Activated naive CD8-positive, alpha-beta T cell treated with anti-CD3 and anti-CD28 coated beads for 36 hours (primary cell): ENCODE measurements at regions not wholly inside any gene's neighbourhood (a gene's known extent, or its start where the extent isn't known, plus 50 kb on each side); places are given as distances from the start of the nearest gene placed in this dataset.

Experiments used
- DNase-seq: peaks from one replicate; pipeline ENCODE4 v3.0.0; 2021
- H3K27ac Mint-ChIP-seq: one replicate; pipeline ENCODE4 v1.8.0; 2022; ENCODE audit warnings: mild to moderate bottlenecking, moderate library complexity, mixed read lengths
- H3K27me3 Mint-ChIP-seq: one replicate; pipeline ENCODE4 v1.8.0; 2022; ENCODE audit warnings: mild to moderate bottlenecking, mixed read lengths
- H3K36me3 Mint-ChIP-seq: one replicate; pipeline ENCODE4 v1.8.0; 2021; ENCODE audit warnings: mild to moderate bottlenecking, mixed read lengths
- H3K4me1 Mint-ChIP-seq: one replicate; pipeline ENCODE4 v1.8.0; 2021; ENCODE audit warnings: mixed read lengths
- H3K4me3 Mint-ChIP-seq: one replicate; pipeline ENCODE4 v1.8.0; 2022; ENCODE audit warnings: mild to moderate bottlenecking, moderate library complexity, mixed read lengths
- H3K9me3 Mint-ChIP-seq: one replicate; pipeline ENCODE4 v1.8.0; 2022; ENCODE audit warnings: mixed read lengths

GRCh38 chr10:129161150-129161549 lies 305.9 kb upstream of the MGMT start:
- H3K4me1 Mint-ChIP-seq = peaks cover 8% of the 10 kb centered on the region
- H3K9me3 Mint-ChIP-seq = peaks cover 2% of the 10 kb centered on the region
- no peaks in the 10 kb centered on the region for H3K27me3 Mint-ChIP-seq
- H3K4me3 Mint-ChIP-seq = no peak overlapping the region
- no peak overlapping the region for H3K27ac Mint-ChIP-seq
- H3K36me3 Mint-ChIP-seq = peaks cover 2% of the 10 kb centered on the region
- peak; percentile 30 for DNase-seq

- no peak for DNase-seq
- no peaks in the 10 kb centered on the region for H3K9me3 Mint-ChIP-seq
- no peak overlapping the region for H3K27ac Mint-ChIP-seq
- H3K4me1 Mint-ChIP-seq = peaks cover 8% of the 10 kb centered on the region
- no peak overlapping the region for H3K4me3 Mint-ChIP-seq
- H3K27me3 Mint-ChIP-seq = no peaks in the 10 kb centered on the region
- H3K36me3 Mint-ChIP-seq = no peaks in the 10 kb centered on the region
These were observed 303.5 kb upstream of the MGMT start for GRCh38 chr10:129163531-129163930.

DNA sequence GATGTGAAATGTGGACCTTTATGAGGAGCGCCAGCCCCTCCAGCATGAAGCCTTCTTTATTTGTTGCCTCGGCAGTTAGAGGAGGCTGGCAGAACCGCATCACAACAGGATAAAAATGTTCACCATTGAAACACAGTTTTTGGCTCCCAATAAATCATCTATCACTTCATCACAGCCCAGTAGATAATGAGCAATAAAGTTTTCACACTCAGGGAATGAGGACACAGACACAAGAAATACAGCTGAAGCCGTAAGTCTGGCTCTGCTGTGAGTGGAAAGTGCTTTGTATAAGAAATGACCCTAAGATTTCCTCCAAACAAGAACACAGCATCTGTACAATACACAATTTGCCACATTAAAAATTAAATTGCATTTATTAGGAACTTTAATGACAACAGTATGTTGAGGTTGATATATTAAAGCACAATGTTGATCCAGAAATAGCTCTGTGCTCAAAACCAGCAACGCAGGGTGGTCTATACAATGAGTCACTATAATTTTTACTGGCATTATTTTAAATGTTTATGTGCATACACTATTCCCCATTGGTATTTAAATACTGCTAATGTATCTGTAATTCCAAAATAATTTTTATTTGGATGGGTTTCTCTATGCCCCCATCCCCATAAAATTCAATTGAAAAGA lies 301.8 kb upstream of the MGMT start:
- H3K4me1 Mint-ChIP-seq = peaks cover 8% of the 10 kb centered on the region
- H3K27ac Mint-ChIP-seq = no peak overlapping the region
- no peaks in the 10 kb centered on the region for H3K9me3 Mint-ChIP-seq
- no peak overlapping the region for H3K4me3 Mint-ChIP-seq
- no peak for DNase-seq
- H3K27me3 Mint-ChIP-seq = no peaks in the 10 kb centered on the region
- H3K36me3 Mint-ChIP-seq = no peaks in the 10 kb centered on the region

- no peak overlapping the region for H3K4me3 Mint-ChIP-seq
- H3K4me1 Mint-ChIP-seq = peaks cover 8% of the 10 kb centered on the region
- DNase-seq = no peak
- no peaks in the 10 kb centered on the region for H3K9me3 Mint-ChIP-seq
- no peak overlapping the region for H3K27ac Mint-ChIP-seq
- H3K36me3 Mint-ChIP-seq = no peaks in the 10 kb centered on the region
- no peaks in the 10 kb centered on the region for H3K27me3 Mint-ChIP-seq
These were observed 301.3 kb upstream of the MGMT start for GRCh38 chr10:129165770-129166169.

- Mint-ChIP-seq H3K9me3 (no peaks in the 10 kb centered on the region), H3K36me3 (no peaks in the 10 kb centered on the region)
These were observed 298.4 kb upstream of the MGMT start for GRCh38 chr10:129168660-129169059.

GRCh38 chr10:129169115-129169514 lies 297.9 kb upstream of the MGMT start:
- Mint-ChIP-seq H3K4me1 (no peaks in the 10 kb centered on the region), H3K27me3 (no peaks in the 10 kb centered on the region), H3K9me3 (no peaks in the 10 kb centered on the region), H3K4me3 (no peak overlapping the region), H3K27ac (no peak overlapping the region), H3K36me3 (no peaks in the 10 kb centered on the region)
- DNase-seq = no peak

More at GRCh38 chr10:129168660-129169059, 298.4 kb upstream of the MGMT start:
- H3K4me1 Mint-ChIP-seq = no peaks in the 10 kb centered on the region
- no peak for DNase-seq
- H3K4me3 Mint-ChIP-seq = no peak overlapping the region
- H3K27me3 Mint-ChIP-seq = no peaks in the 10 kb centered on the region
- no peak overlapping the region for H3K27ac Mint-ChIP-seq

DNA sequence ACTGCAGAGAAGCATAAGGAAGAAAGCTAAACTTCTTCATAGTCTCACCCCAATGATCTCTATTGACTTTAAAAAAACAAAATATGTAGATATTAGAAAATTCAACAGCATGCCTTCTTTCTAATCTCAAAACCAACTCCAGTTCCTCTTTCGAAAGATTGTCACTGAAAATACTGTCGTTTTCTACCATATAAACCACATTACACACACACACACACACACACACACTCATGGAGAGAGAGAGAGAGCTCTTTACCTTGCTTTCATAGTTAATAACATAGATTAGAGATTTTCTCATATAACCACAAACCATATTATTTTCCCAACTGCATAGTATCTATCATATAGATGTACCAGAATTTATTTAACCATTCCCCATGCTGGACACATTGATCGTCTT lies 296.2 kb upstream of the MGMT start:
- Mint-ChIP-seq H3K4me3 (no peak overlapping the region), H3K4me1 (no peaks in the 10 kb centered on the region), H3K9me3 (no peaks in the 10 kb centered on the region), H3K27me3 (no peaks in the 10 kb centered on the region), H3K27ac (no peak overlapping the region), H3K36me3 (no peaks in the 10 kb centered on the region)
- no peak for DNase-seq

- no peak for DNase-seq
- Mint-ChIP-seq H3K9me3 (no peaks in the 10 kb centered on the region), H3K27ac (no peak overlapping the region), H3K27me3 (peaks cover 4% of the 10 kb centered on the region), H3K4me1 (no peaks in the 10 kb centered on the region), H3K4me3 (no peak overlapping the region), H3K36me3 (no peaks in the 10 kb centered on the region)
These were observed 295.2 kb upstream of the MGMT start for GRCh38 chr10:129171812-129172211.

GRCh38 chr10:129174232-129175014 lies 292.6 kb upstream of the MGMT start:
- H3K4me3 Mint-ChIP-seq = no peak overlapping the region
- no peaks in the 10 kb centered on the region for H3K9me3 Mint-ChIP-seq
- H3K27ac Mint-ChIP-seq = no peak overlapping the region
- DNase-seq = no peak
- H3K36me3 Mint-ChIP-seq = no peaks in the 10 kb centered on the region
- no peaks in the 10 kb centered on the region for H3K4me1 Mint-ChIP-seq
- H3K27me3 Mint-ChIP-seq = peaks cover 4% of the 10 kb centered on the region

DNA sequence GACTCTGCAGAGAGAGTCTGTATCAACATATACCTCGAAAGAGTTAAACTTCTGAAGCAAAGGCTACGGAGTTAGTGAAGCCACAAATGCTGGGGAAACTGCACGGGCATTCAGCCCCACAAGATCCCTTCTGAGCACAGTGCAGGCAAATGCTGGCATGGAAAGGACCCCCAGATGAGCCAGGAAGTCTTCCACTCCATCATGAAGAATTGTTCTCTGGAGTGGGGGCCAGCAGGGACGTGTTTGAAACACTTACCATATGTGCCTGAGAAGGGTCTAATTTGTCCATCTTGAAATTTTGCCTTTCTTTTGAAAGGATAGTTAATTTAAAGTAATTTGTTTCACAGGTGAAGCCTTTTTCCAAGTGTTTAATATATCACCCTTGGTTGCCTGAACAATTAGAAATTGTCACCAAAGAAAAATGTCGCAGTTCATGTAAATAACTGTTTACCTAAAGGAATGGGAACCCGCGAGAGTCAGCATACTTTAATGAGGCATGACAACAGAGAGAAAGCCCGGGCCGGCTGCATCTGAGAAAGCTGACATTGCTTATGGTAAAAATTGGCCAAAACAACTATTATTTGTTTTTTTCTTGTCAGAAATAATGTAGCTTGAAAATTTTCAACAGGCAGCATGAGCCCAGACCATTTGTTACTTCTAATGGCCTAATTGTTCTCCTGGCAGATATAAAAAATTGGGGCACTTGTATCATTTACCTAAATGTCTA lies 287.6 kb upstream of the MGMT start:
- no peak for DNase-seq
- Mint-ChIP-seq H3K27me3 (peaks cover 4% of the 10 kb centered on the region), H3K4me1 (no peaks in the 10 kb centered on the region), H3K36me3 (no peaks in the 10 kb centered on the region), H3K27ac (no peak overlapping the region), H3K4me3 (no peak overlapping the region), H3K9me3 (no peaks in the 10 kb centered on the region)

- Mint-ChIP-seq H3K4me1 (no peaks in the 10 kb centered on the region), H3K36me3 (no peaks in the 10 kb centered on the region), H3K27me3 (peaks cover 4% of the 10 kb centered on the region), H3K4me3 (no peak overlapping the region), H3K9me3 (no peaks in the 10 kb centered on the region), H3K27ac (no peak overlapping the region)
- no peak for DNase-seq
These were observed 286.9 kb upstream of the MGMT start for GRCh38 chr10:129179972-129180678.

DNA sequence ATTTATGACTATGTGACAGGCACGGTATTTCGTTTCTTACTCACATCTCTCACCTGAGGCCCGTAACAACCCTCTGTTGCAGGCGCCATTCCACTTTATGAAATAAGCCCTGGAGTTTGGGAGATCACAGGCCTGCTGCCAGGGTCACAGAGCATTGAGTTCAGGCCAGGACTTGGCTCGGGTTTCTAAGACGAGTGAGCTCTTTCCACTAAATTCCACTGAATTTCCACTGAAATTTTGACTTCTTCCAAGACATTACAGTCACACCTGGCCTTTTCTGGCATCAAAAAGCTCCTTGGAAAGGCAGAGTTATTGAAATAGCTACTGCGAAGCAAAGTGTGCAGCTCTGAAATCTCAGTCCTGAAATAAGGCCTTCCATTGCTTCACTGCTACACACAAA lies 282.8 kb upstream of the MGMT start:
- Mint-ChIP-seq H3K27ac (no peak overlapping the region), H3K27me3 (peaks cover 3% of the 10 kb centered on the region), H3K4me1 (no peaks in the 10 kb centered on the region), H3K9me3 (peaks cover 15% of the 10 kb centered on the region), H3K36me3 (peaks cover 9% of the 10 kb centered on the region), H3K4me3 (no peak overlapping the region)
- no peak for DNase-seq

DNA sequence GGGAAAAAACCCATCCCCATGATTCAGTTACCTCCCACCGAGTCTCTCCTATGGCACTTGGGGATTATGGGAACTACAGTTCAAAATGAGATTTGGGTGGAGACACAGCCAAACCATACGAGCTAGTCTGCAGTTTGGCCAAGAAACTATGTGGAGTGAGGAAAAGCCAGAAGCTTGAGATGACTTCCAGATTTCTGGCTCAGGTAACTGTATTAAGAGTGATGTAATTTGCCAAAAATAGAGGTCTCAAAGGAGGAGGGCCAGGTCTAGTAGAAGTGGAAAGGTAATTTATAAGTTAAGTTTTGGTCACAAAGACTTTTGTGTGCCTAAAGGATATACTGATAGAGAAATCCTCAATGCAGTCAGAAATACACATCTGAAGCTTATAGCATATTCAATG lies 279.7 kb upstream of the MGMT start:
- Mint-ChIP-seq H3K36me3 (peaks cover 9% of the 10 kb centered on the region), H3K27me3 (peaks cover 6% of the 10 kb centered on the region), H3K4me3 (no peak overlapping the region), H3K9me3 (peaks cover 15% of the 10 kb centered on the region), H3K27ac (no peak overlapping the region), H3K4me1 (no peaks in the 10 kb centered on the region)
- DNase-seq = no peak

GRCh38 chr10:129191797-129192196 lies 275.2 kb upstream of the MGMT start:
- H3K27me3 Mint-ChIP-seq = peaks cover 11% of the 10 kb centered on the region
- peaks cover 13% of the 10 kb centered on the region for H3K9me3 Mint-ChIP-seq
- no peak overlapping the region for H3K27ac Mint-ChIP-seq
- no peak overlapping the region for H3K4me3 Mint-ChIP-seq
- DNase-seq = no peak
- H3K4me1 Mint-ChIP-seq = peaks cover 11% of the 10 kb centered on the region
- H3K36me3 Mint-ChIP-seq = peaks cover 9% of the 10 kb centered on the region
